ENCODE measurements at regions not wholly inside any gene's neighbourhood (a gene's known extent, or its start where the extent isn't known, plus 50 kb on each side); places are given as distances from the start of the nearest gene placed in this dataset.
"Not testable (repeated sequence)": the region's sequence is repeated elsewhere in the genome, so short reads cannot be mapped to it uniquely, and the experiment has no call there.

- intact Hi-C loops (cut with DNase I), result no loop called here
- ATAC-seq, result no peak
These were observed 126.7 kb upstream of the SLCO6A1 start for GRCh38 chr5:102625468-102625867.

GRCh38 chr5:102625928-102626327 is 127.1 kb upstream of the SLCO6A1 start:
- 71 to 75% methylated on average over 3 of the region's 3 CpGs for whole genome bisulfite sequencing, 2 donors
- TF ChIP-seq POLR2A (IDR thresholded peaks at IDR 0.05), result no peak
- no peak for TF ChIP-seq CTCF (IDR thresholded peaks at IDR 0.05)
- no peaks in the 10 kb centered on the region for H3K36me3 ChIP-seq (replicated peaks in 1 of 2; ENCODE audit: insufficient read depth in 1 of 2, low read depth in 2 of 2)
- intact Hi-C loops (cut with DNase I), result no loop called here
- no peaks in the 10 kb centered on the region for H3K27me3 ChIP-seq
- DNase-seq (no peak), ATAC-seq (no peak)
- no peak overlapping the region for H3K27ac ChIP-seq
- no peaks in the 10 kb centered on the region for H3K4me1 ChIP-seq
- H3K4me3 ChIP-seq, result no peak overlapping the region
- H3K9me3 ChIP-seq, result no peaks in the 10 kb centered on the region

More at GRCh38 chr5:102625468-102625867, 126.7 kb upstream of the SLCO6A1 start:
- DNase-seq, result no peak
- H3K4me3 ChIP-seq, result no peak overlapping the region
- H3K4me1 ChIP-seq, result no peaks in the 10 kb centered on the region
- no peaks in the 10 kb centered on the region for H3K36me3 ChIP-seq (replicated peaks in 1 of 2; ENCODE audit: insufficient read depth in 1 of 2, low read depth in 2 of 2)
- no peaks in the 10 kb centered on the region for H3K9me3 ChIP-seq
- no peak overlapping the region for H3K27ac ChIP-seq
- no peak for TF ChIP-seq POLR2A (IDR thresholded peaks at IDR 0.05)
- no peak for TF ChIP-seq CTCF (IDR thresholded peaks at IDR 0.05)
- no peaks in the 10 kb centered on the region for H3K27me3 ChIP-seq

GRCh38 chr5:102627315-102627714 is 127.8 kb upstream of the PAM start:
- Histone ChIP-seq H3K4me1 (no peaks in the 10 kb centered on the region), H3K4me3 (no peak overlapping the region), H3K27me3 (no peaks in the 10 kb centered on the region), H3K36me3 (replicated peaks in 1 of 2; ENCODE audit: insufficient read depth in 1 of 2, low read depth in 2 of 2) (no peaks in the 10 kb centered on the region), H3K9me3 (no peaks in the 10 kb centered on the region), H3K27ac (no peak overlapping the region)
- TF ChIP-seq POLR2A (IDR thresholded peaks at IDR 0.05) (no peak), CTCF (IDR thresholded peaks at IDR 0.05) (no peak)
- ATAC-seq (no peak), DNase-seq (no peak)
- intact Hi-C loops (cut with DNase I), result no loop called here

- no peak for TF ChIP-seq POLR2A (IDR thresholded peaks at IDR 0.05)
- Histone ChIP-seq H3K27ac (no peak overlapping the region), H3K4me1 (no peaks in the 10 kb centered on the region), H3K27me3 (no peaks in the 10 kb centered on the region), H3K36me3 (replicated peaks in 1 of 2; ENCODE audit: insufficient read depth in 1 of 2, low read depth in 2 of 2) (no peaks in the 10 kb centered on the region), H3K4me3 (no peak overlapping the region), H3K9me3 (no peaks in the 10 kb centered on the region)
- DNase-seq (peak in 1 of 4 donors; percentile 5), ATAC-seq (no peak)
- 57 to 75% methylated on average over 3 of the region's 3 CpGs for WGBS, 2 donors
- intact Hi-C loops (cut with DNase I), result no loop called here
These were observed 126.5 kb upstream of the PAM start for GRCh38 chr5:102628441-102629175.

- Histone ChIP-seq H3K36me3 (replicated peaks in 1 of 2; ENCODE audit: insufficient read depth in 1 of 2, low read depth in 2 of 2) (no peaks in the 10 kb centered on the region), H3K27me3 (no peaks in the 10 kb centered on the region), H3K4me1 (no peaks in the 10 kb centered on the region), H3K27ac (no peak overlapping the region), H3K9me3 (no peaks in the 10 kb centered on the region), H3K4me3 (no peak overlapping the region)
- no peak for ATAC-seq
- no peak for DNase-seq
- TF ChIP-seq POLR2A (IDR thresholded peaks at IDR 0.05), result no peak
- no peak for TF ChIP-seq CTCF (IDR thresholded peaks at IDR 0.05)
- WGBS, 2 donors, result 70 to 76% methylated on average over 4 of the region's 4 CpGs
- intact Hi-C loops (cut with DNase I), result no loop called here
These were observed 125.1 kb upstream of the PAM start for GRCh38 chr5:102629827-102630605.

GRCh38 chr5:102635399-102635798 is 119.7 kb upstream of the PAM start:
- DNase-seq; H3K27me3 ChIP-seq; H3K9me3 ChIP-seq; H3K4me3 ChIP-seq; H3K27ac ChIP-seq; intact Hi-C loops (cut with DNase I); ATAC-seq; H3K4me1 ChIP-seq; H3K36me3 ChIP-seq (replicated peaks in 1 of 2; ENCODE audit: insufficient read depth in 1 of 2, low read depth in 2 of 2): not testable (repeated sequence)
- 84 to 89% methylated on average over 1 of the region's 1 CpG for WGBS, 2 donors

Measured in body of pancreas (tissue), 4 donors.